Bronchial epithelial cell (primary cell): ENCODE measurements at regions not wholly inside any gene's neighbourhood (a gene's known extent, or its start where the extent isn't known, plus 50 kb on each side); places are given as distances from the start of the nearest gene placed in this dataset.
A peak's percentile ranks its signal among the peaks of the same experiment; 100 is the strongest.
"Not testable (repeated sequence)": the region's sequence is repeated elsewhere in the genome, so short reads cannot be mapped to it uniquely, and the experiment has no call there.

Experiments
- DNase-seq: peaks from one replicate; pipeline ENCODE4 v3.0.0-alpha.2; 2010; ENCODE audit warnings: low read depth
- FAIRE-seq: peaks from 2 replicates; lab custom pipeline; 2011; peaks lifted over from hg19 to GRCh38; lab: Jason Lieb, UNC
- H3K27me3 ChIP-seq: 2 replicates; pipeline ENCODE4 v1.5.1; 2011; ENCODE audit warnings: low read length; ENCODE audit not compliant: control insufficient read depth, insufficient read depth
- H3K36me3 ChIP-seq: 2 replicates; pipeline ENCODE4 v1.5.1; 2011; ENCODE audit warnings: low read length; ENCODE audit not compliant: control insufficient read depth, insufficient read depth
- H3K4me3 ChIP-seq: 2 replicates; pipeline ENCODE4 v1.5.1; 2011; ENCODE audit warnings: mild to moderate bottlenecking, low read depth, low read length, control low read depth
- TF ChIP-seq, protein P1 (sequence below): IDR thresholded peaks from 2 replicates; pipeline ENCODE4 v1.5.1; 2011; ENCODE audit warnings: mild to moderate bottlenecking, moderate library complexity, low read length, control low read depth, inconsistent platforms; ENCODE audit not compliant: insufficient read depth, severe bottlenecking

DNA sequence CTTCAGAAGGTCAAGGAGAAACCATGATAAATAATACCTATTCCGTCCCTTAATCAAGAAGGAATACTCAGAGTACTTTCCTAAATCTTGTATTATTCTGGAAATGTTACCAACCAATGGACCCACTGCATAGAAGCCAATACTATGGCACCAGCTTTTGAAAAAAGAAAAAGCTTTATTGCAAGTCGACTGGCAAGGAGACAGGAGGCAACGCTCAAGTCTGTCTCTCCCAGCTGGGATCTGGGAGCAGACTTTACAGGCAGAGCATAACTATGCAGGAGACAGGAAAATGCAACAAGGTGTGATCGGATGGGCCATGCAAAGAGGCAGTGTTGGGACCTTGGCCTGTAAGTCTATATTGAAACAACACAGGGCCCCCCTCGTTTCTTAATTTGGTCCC, 132.4 kb downstream of the CHD9NB start:
- no peaks in the 10 kb centered on the region for H3K27me3 ChIP-seq
- no peaks in the 10 kb centered on the region for H3K36me3 ChIP-seq
- TF ChIP-seq, protein P1, sequence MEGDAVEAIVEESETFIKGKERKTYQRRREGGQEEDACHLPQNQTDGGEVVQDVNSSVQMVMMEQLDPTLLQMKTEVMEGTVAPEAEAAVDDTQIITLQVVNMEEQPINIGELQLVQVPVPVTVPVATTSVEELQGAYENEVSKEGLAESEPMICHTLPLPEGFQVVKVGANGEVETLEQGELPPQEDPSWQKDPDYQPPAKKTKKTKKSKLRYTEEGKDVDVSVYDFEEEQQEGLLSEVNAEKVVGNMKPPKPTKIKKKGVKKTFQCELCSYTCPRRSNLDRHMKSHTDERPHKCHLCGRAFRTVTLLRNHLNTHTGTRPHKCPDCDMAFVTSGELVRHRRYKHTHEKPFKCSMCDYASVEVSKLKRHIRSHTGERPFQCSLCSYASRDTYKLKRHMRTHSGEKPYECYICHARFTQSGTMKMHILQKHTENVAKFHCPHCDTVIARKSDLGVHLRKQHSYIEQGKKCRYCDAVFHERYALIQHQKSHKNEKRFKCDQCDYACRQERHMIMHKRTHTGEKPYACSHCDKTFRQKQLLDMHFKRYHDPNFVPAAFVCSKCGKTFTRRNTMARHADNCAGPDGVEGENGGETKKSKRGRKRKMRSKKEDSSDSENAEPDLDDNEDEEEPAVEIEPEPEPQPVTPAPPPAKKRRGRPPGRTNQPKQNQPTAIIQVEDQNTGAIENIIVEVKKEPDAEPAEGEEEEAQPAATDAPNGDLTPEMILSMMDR, result no peak
- DNase-seq, result no peak
- no peak for FAIRE-seq
- H3K4me3 ChIP-seq, result no peak overlapping the region

GRCh38 chr16:52914428-52914827, 138.3 kb downstream of the CHD9NB start:
- TF ChIP-seq, protein P1, result no peak
- H3K36me3 ChIP-seq, result no peaks in the 10 kb centered on the region
- DNase-seq (no peak), FAIRE-seq (no peak)
- no peaks in the 10 kb centered on the region for H3K27me3 ChIP-seq
- H3K4me3 ChIP-seq, result no peak overlapping the region

DNA sequence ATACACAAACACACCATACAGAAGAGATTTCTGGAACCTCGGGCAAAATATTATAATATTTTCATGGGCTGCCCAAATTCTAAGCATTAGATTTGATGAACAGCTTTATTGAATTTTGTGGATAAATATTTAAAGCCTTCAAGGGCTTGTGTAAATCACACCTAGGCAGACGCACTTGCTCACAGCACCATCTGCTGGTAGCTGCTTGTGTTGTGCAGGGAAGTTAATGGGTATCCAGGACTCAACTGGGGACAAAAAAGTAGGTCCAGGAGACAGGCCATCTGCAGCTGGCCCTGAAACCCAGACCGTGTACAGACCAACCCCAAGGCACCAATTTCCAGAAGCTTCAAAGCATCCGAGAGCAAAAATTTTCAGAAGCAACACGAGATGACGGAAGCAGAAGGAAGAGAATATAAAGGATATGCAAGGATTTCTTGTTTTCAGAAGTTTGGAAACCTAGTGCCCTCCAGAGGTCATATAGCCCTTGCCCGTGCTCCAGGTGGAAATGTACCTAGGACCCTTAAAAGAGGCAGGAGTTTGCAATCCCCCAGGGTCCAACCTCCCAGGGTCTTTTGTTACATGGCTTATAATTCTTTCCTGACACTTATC, 140.0 kb downstream of the CHD9NB start:
- no peak overlapping the region for H3K4me3 ChIP-seq
- H3K36me3 ChIP-seq, result no peaks in the 10 kb centered on the region
- FAIRE-seq (no peak), DNase-seq (peak; percentile 68)
- H3K27me3 ChIP-seq, result no peaks in the 10 kb centered on the region
- TF ChIP-seq, protein P1, result peak; percentile 79

- not testable (repeated sequence) for H3K4me3 ChIP-seq, DNase-seq, H3K36me3 ChIP-seq, FAIRE-seq, H3K27me3 ChIP-seq
Observed at GRCh38 chr16:52908057-52908456, 144.6 kb downstream of the CHD9NB start.

GRCh38 chr16:52906281-52906680, 146.4 kb downstream of the CHD9NB start:
- TF ChIP-seq, protein P1, result no peak
- no peak for FAIRE-seq

DNA sequence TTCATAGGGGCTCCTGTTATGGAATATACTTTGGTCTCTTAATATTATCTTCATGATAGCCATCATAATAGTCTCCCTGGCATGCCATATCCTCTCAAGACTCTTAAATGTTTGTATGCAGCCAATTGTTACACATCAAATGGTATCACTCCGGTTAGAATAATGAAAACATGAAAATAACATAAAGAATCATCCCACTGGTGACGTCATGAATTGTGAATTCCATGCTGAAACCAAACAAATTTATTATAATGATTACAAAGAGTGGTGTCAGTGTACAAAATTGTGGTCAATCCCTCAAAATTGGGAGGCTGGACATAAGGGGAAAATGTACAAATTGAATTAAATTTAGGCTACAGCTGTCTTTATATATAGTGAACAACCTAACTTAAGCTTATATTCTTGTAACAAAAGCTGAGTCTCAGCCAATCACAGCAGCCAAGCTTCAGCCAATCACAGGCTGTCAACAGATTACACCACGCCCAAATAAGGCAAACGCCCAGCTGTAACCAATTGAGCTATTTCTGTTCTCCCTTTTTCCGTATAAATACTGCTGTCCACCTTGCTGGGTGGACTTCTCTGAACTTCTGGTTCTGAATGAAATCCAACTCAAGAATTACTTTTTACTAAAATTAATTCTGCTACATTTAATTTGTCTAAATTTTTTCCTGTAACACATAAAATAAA, 156.1 kb downstream of the CHD9NB start:
- TF ChIP-seq, protein P1, result no peak
- H3K36me3 ChIP-seq, result no peaks in the 10 kb centered on the region
- no peak for FAIRE-seq
- no peaks in the 10 kb centered on the region for H3K27me3 ChIP-seq
- H3K4me3 ChIP-seq, result no peak overlapping the region
- DNase-seq, result no peak

More at GRCh38 chr16:52906281-52906680, 146.4 kb downstream of the CHD9NB start:
- no peaks in the 10 kb centered on the region for H3K27me3 ChIP-seq
- DNase-seq, result peak; percentile 21
- no peak overlapping the region for H3K4me3 ChIP-seq
- H3K36me3 ChIP-seq, result no peaks in the 10 kb centered on the region
